SJSA1 (cell line): ENCODE measurements at regions not wholly inside any gene's neighbourhood (a gene's known extent, or its start where the extent isn't known, plus 50 kb on each side); places are given as distances from the start of the nearest gene placed in this dataset.

Experiments used
- DNase-seq, 2 experiments: peaks; one replicate each; pipeline ENCODE4 v3.0.0-alpha.2; 2015 to 2020; ENCODE audit warnings: low spot score in 2 of 2, low read depth in 1 of 2
- H3K27ac ChIP-seq: fragments of 250-450 bp; sonication (Bioruptor Pico); 2 replicates; pipeline ENCODE4 v1.5.1; 2020; ENCODE audit warnings: mild to moderate bottlenecking, moderate library complexity
- H3K27me3 ChIP-seq: fragments of 250-450 bp; sonication (Bioruptor Pico); replicated peaks from 2 replicates; pipeline ENCODE4 v1.5.1; 2020; ENCODE audit warnings: mild to moderate bottlenecking, moderate library complexity
- H3K36me3 ChIP-seq: fragments of 250-450 bp; sonication (Bioruptor Pico); 2 replicates; pipeline ENCODE4 v1.5.1; 2020; ENCODE audit warnings: mild to moderate bottlenecking
- H3K4me1 ChIP-seq: fragments of 250-450 bp; sonication (Bioruptor Pico); replicated peaks from 2 replicates; pipeline ENCODE4 v1.6.1; 2021; ENCODE audit warnings: mild to moderate bottlenecking
- H3K4me3 ChIP-seq: fragments of 250-450 bp; sonication (Bioruptor Pico); 2 replicates; pipeline ENCODE4 v1.5.1; 2020; ENCODE audit warnings: mild to moderate bottlenecking
- H3K9me3 ChIP-seq: fragments of 250-450 bp; sonication (Bioruptor Pico); replicated peaks from 2 replicates; pipeline ENCODE4 v1.5.1; 2020; ENCODE audit warnings: mild to moderate bottlenecking

DNA sequence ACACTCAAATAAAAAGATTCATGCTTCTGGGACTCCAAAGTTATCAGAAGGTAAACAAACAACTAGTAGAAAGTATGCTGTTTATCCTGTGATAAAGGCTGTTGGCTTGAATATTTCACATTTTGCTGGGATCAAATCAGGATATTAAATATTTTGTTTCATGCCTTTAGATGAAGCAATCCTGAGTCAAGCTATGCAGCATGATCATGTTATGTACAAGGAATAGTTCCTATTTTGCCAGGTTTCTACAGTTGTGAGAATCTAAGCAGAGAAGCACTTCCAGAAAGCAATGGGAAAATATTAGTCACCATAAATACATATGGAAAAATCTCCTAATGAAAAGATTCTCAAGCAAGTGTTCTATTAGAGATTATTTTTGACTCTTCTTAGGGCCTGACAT is 262.8 kb upstream of the PCDH15 start:
- Histone ChIP-seq H3K27ac (no peak overlapping the region), H3K27me3 (no peaks in the 10 kb centered on the region), H3K4me3 (no peak overlapping the region), H3K36me3 (no peaks in the 10 kb centered on the region), H3K4me1 (no peaks in the 10 kb centered on the region), H3K9me3 (no peaks in the 10 kb centered on the region)
- DNase-seq = no peak

GRCh38 chr10:55062349-55062748 is 261.3 kb upstream of the PCDH15 start:
- no peak overlapping the region for H3K27ac ChIP-seq
- no peak overlapping the region for H3K4me3 ChIP-seq
- H3K36me3 ChIP-seq = no peaks in the 10 kb centered on the region
- H3K27me3 ChIP-seq = no peaks in the 10 kb centered on the region
- H3K4me1 ChIP-seq = no peaks in the 10 kb centered on the region
- DNase-seq = no peak
- no peaks in the 10 kb centered on the region for H3K9me3 ChIP-seq

- H3K36me3 ChIP-seq = no peaks in the 10 kb centered on the region
- DNase-seq = no peak
- H3K4me1 ChIP-seq = no peaks in the 10 kb centered on the region
- no peak overlapping the region for H3K4me3 ChIP-seq
- H3K27me3 ChIP-seq = no peaks in the 10 kb centered on the region
- no peaks in the 10 kb centered on the region; the same call in 1 of the 2 replicates for H3K9me3 ChIP-seq
- H3K27ac ChIP-seq = no peak overlapping the region
Observed at GRCh38 chr10:55058800-55059199, 257.8 kb upstream of the PCDH15 start.

DNA sequence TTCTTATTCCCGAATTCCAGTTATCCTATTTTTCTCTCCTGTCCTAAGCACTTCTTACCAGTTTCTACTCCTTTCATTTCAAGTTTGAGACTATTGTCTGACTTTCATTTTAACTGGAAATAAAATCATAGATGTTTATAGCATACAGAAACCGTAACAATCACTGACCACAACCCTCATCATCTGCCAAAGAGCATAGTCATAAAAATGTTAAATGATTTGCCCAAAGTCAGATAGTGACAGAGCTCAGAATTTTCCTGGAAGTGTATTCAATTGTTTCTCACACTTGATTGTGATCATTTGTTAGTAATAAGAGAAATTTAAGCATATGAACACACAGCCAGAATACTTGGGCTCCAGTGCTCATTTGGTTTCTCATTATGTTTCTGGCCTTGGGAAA is 250.5 kb upstream of the PCDH15 start:
- Histone ChIP-seq H3K4me3 (no peak overlapping the region), H3K36me3 (no peaks in the 10 kb centered on the region), H3K27me3 (no peaks in the 10 kb centered on the region), H3K27ac (no peak overlapping the region), H3K9me3 (no peaks in the 10 kb centered on the region; the same call in 1 of the 2 replicates), H3K4me1 (no peaks in the 10 kb centered on the region)
- no peak for DNase-seq

- no peaks in the 10 kb centered on the region for H3K27me3 ChIP-seq
- no peaks in the 10 kb centered on the region for H3K9me3 ChIP-seq
- no peak overlapping the region for H3K4me3 ChIP-seq
- no peaks in the 10 kb centered on the region for H3K36me3 ChIP-seq
- no peaks in the 10 kb centered on the region for H3K4me1 ChIP-seq
- no peak for DNase-seq
- H3K27ac ChIP-seq = no peak overlapping the region
Observed at GRCh38 chr10:55048830-55049498, 247.9 kb upstream of the PCDH15 start.

GRCh38 chr10:55043540-55043939 is 242.5 kb upstream of the PCDH15 start:
- no peaks in the 10 kb centered on the region for H3K36me3 ChIP-seq
- no peaks in the 10 kb centered on the region; the same call in 1 of the 2 replicates for H3K9me3 ChIP-seq
- no peak overlapping the region for H3K4me3 ChIP-seq
- no peak for DNase-seq
- H3K27ac ChIP-seq = no peak overlapping the region
- no peaks in the 10 kb centered on the region for H3K27me3 ChIP-seq
- no peaks in the 10 kb centered on the region for H3K4me1 ChIP-seq

- Histone ChIP-seq H3K4me3 (no peak overlapping the region), H3K9me3 (no peaks in the 10 kb centered on the region), H3K4me1 (no peaks in the 10 kb centered on the region), H3K27me3 (no peaks in the 10 kb centered on the region), H3K36me3 (no peaks in the 10 kb centered on the region), H3K27ac (no peak overlapping the region)
- DNase-seq = no peak
Observed at GRCh38 chr10:55033061-55033460, 232.0 kb upstream of the PCDH15 start.

GRCh38 chr10:55024713-55025112 is 223.7 kb upstream of the PCDH15 start:
- Histone ChIP-seq H3K27me3 (no peaks in the 10 kb centered on the region), H3K4me1 (no peaks in the 10 kb centered on the region), H3K36me3 (no peaks in the 10 kb centered on the region), H3K4me3 (no peak overlapping the region), H3K9me3 (no peaks in the 10 kb centered on the region), H3K27ac (no peak overlapping the region)
- DNase-seq = no peak

DNA sequence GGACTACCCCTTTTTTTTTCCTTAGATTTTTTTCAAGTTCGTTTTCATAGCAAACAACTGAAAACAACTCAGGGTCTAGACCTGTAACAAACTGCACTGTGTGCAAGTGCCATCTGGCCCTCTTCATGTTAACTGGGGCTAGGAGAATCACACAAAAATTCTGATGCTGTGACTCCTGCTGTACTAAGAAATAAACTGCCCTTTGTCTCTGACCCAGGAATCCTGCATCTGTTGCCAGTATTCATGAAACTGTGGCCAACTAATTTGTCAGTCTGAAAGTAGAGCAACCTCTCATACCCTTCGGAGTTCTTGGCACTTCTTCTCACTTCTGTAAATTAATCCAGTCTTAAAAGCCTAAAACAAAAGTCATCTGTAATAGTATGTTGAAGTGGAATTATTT is 218.4 kb upstream of the PCDH15 start:
- DNase-seq = no peak
- Histone ChIP-seq H3K27me3 (no peaks in the 10 kb centered on the region), H3K4me3 (no peak overlapping the region), H3K27ac (no peak overlapping the region), H3K9me3 (no peaks in the 10 kb centered on the region; the same call in 1 of the 2 replicates), H3K36me3 (no peaks in the 10 kb centered on the region), H3K4me1 (no peaks in the 10 kb centered on the region)

DNA sequence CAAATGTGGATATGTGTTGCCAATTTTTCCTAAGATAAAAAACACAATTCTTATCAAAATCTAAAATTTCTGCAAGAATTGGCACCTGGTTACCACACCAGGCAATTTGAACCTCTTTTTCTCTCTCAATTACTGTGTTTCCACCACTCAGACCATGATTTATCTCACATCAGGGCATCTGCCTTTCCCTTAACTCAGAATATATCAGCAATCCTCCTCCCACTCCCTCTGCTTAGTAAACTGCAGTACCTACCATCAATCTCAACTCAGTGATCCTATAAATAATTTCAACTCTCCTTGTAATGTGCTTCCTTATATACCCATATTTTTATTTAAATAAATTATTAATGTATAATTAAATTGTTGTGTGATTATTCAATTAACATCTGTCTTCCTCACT is 212.3 kb upstream of the PCDH15 start:
- Histone ChIP-seq H3K4me1 (no peaks in the 10 kb centered on the region), H3K27ac (no peak overlapping the region), H3K9me3 (no peaks in the 10 kb centered on the region; the same call in 1 of the 2 replicates), H3K27me3 (no peaks in the 10 kb centered on the region), H3K4me3 (no peak overlapping the region), H3K36me3 (no peaks in the 10 kb centered on the region)
- DNase-seq = no peak

GRCh38 chr10:55002420-55002819 is 201.4 kb upstream of the PCDH15 start:
- Histone ChIP-seq H3K4me1 (no peaks in the 10 kb centered on the region), H3K36me3 (no peaks in the 10 kb centered on the region), H3K4me3 (no peak overlapping the region), H3K27ac (no peak overlapping the region), H3K9me3 (no peaks in the 10 kb centered on the region), H3K27me3 (no peaks in the 10 kb centered on the region)
- DNase-seq = no peak

- no peaks in the 10 kb centered on the region for H3K4me1 ChIP-seq
- no peaks in the 10 kb centered on the region for H3K36me3 ChIP-seq
- no peak overlapping the region for H3K27ac ChIP-seq
- no peak overlapping the region for H3K4me3 ChIP-seq
- DNase-seq = no peak
- H3K9me3 ChIP-seq = no peaks in the 10 kb centered on the region
- no peaks in the 10 kb centered on the region for H3K27me3 ChIP-seq
Observed at GRCh38 chr10:55001422-55001821, 200.4 kb upstream of the PCDH15 start.

- Histone ChIP-seq H3K4me1 (no peaks in the 10 kb centered on the region), H3K36me3 (no peaks in the 10 kb centered on the region), H3K27ac (no peak overlapping the region), H3K9me3 (no peaks in the 10 kb centered on the region), H3K27me3 (no peaks in the 10 kb centered on the region), H3K4me3 (no peak overlapping the region)
- no peak for DNase-seq
Observed at GRCh38 chr10:54993148-54993547, 192.1 kb upstream of the PCDH15 start.

GRCh38 chr10:54985732-54986131 is 184.7 kb upstream of the PCDH15 start:
- no peak overlapping the region for H3K4me3 ChIP-seq
- H3K4me1 ChIP-seq = no peaks in the 10 kb centered on the region
- no peak overlapping the region for H3K27ac ChIP-seq
- no peak for DNase-seq
- H3K36me3 ChIP-seq = no peaks in the 10 kb centered on the region
- H3K9me3 ChIP-seq = no peaks in the 10 kb centered on the region
- H3K27me3 ChIP-seq = no peaks in the 10 kb centered on the region

DNA sequence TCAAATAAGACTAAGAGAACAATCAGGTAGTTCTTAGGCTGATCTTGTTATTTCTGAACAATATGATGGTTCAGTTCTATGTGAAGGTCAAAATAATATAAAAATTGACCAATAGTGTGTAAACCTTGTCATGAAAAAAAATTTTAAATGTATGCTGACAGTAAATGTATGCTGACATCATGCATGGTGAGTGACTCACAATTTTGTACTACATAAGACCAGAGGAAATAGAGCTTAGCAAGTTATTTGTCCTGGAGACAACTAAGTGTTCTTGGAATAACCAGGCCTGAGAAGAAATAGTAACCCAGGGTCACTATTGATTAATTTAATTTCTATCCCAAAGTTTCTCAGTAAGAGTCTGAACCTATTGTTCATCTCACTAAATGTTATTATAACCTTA is 182.2 kb upstream of the PCDH15 start:
- Histone ChIP-seq H3K27ac (no peak overlapping the region), H3K27me3 (no peaks in the 10 kb centered on the region), H3K4me1 (no peaks in the 10 kb centered on the region), H3K9me3 (no peaks in the 10 kb centered on the region), H3K36me3 (no peaks in the 10 kb centered on the region), H3K4me3 (no peak overlapping the region)
- no peak for DNase-seq
